ENCODE measurements at regions not wholly inside any gene's neighbourhood (a gene's known extent, or its start where the extent isn't known, plus 50 kb on each side); places are given as distances from the start of the nearest gene placed in this dataset.

- no peak for TF ChIP-seq TAF1 (conservative IDR thresholded peaks at IDR 0.05)
- no peak for TF ChIP-seq RAD21 (IDR thresholded peaks at IDR 0.05)
- no peak for TF ChIP-seq JUND (IDR thresholded peaks at IDR 0.05)
- TF ChIP-seq, protein P1, sequence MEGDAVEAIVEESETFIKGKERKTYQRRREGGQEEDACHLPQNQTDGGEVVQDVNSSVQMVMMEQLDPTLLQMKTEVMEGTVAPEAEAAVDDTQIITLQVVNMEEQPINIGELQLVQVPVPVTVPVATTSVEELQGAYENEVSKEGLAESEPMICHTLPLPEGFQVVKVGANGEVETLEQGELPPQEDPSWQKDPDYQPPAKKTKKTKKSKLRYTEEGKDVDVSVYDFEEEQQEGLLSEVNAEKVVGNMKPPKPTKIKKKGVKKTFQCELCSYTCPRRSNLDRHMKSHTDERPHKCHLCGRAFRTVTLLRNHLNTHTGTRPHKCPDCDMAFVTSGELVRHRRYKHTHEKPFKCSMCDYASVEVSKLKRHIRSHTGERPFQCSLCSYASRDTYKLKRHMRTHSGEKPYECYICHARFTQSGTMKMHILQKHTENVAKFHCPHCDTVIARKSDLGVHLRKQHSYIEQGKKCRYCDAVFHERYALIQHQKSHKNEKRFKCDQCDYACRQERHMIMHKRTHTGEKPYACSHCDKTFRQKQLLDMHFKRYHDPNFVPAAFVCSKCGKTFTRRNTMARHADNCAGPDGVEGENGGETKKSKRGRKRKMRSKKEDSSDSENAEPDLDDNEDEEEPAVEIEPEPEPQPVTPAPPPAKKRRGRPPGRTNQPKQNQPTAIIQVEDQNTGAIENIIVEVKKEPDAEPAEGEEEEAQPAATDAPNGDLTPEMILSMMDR (IDR thresholded peaks at IDR 0.05; ENCODE audit: low read depth, low read length, missing input control): no peak
- TF ChIP-seq RXRA (IDR thresholded peaks at IDR 0.05): no peak
- no peak for TF ChIP-seq HNF4G (IDR thresholded peaks at IDR 0.05)
- TF ChIP-seq YY1 (IDR thresholded peaks at IDR 0.05): no peak
- TF ChIP-seq, protein P2, sequence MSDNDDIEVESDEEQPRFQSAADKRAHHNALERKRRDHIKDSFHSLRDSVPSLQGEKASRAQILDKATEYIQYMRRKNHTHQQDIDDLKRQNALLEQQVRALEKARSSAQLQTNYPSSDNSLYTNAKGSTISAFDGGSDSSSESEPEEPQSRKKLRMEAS (IDR thresholded peaks at IDR 0.05): no peak
- no peak for TF ChIP-seq FOXA1 (IDR thresholded peaks at IDR 0.05)
Measured at GRCh38 chr2:41890341-41890740, 157.5 kb upstream of the PKDCC start.
